GM19395 (cell line): ENCODE measurements at regions not wholly inside any gene's neighbourhood (a gene's known extent, or its start where the extent isn't known, plus 50 kb on each side); places are given as distances from the start of the nearest gene placed in this dataset.

Experiments
- ATAC-seq: cut with Tn5 transposase; IDR thresholded peaks from one replicate; pipeline ENCODE4 v1.9.1; 2021; ENCODE audit warnings: mild to moderate bottlenecking, moderate library complexity; ENCODE audit not compliant: unreplicated experiment

DNA sequence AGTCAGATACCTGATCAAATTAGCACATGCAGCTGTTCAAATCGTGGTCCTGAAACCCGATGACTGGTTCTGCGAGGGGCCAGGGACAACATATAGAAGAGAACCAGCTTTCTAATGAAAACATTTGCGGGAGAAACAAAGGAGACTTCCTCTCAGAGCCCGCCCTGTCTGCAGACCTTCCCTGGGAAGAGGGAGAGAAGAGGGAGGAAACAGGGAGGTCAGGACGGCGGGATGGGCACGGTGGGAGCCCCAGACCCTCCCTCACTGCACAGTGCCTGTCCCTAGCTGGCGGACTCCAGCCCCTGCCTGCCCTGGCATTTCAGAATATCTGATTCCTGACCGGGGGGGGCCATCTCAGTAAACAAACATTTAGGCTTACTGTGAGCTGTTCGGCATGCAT is 317.3 kb downstream of the FOXL1 start:
- no peak for ATAC-seq

GRCh38 chr16:86896976-86897375 is 318.6 kb downstream of the FOXL1 start:
- no peak for ATAC-seq

DNA sequence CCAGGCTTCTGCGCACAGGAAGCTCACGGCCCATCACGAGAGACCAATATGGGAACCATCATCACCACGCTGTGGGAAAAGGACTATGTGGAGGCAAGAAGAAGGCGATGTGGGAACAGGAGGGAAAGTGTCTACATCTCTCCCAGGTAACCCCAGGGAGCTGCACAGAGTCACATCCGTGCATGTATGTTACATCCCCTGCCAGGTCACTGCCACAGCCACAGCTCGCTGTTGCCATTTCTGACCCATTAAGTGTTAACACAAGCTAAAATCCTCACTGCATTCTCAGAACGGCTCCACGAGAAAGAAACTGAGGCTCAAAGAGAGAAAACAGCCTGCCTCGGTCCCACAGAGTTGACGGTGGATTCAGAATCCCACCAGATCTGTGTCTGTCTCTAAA is 319.1 kb downstream of the FOXL1 start:
- ATAC-seq, result no peak

DNA sequence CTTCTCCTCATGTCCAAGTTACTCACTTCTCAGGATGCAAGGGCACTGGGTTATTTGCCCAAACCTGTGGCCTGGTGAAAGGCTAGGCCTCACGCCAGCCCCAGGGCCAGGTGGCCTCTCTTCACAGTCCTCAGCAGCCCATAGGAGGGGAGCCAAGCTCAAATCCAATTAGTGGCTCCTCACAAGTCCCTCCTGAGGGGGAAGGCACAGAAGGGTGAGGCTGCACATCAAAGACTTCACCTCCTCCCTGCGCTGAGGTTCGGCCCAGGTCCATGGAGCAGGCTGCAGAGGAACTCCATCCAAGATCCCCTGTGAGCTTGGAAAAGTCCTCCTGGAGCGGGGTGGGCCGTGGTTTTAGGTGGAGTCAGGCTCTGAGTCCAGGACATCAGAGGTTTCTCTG is 320.0 kb downstream of the FOXL1 start:
- no peak for ATAC-seq

DNA sequence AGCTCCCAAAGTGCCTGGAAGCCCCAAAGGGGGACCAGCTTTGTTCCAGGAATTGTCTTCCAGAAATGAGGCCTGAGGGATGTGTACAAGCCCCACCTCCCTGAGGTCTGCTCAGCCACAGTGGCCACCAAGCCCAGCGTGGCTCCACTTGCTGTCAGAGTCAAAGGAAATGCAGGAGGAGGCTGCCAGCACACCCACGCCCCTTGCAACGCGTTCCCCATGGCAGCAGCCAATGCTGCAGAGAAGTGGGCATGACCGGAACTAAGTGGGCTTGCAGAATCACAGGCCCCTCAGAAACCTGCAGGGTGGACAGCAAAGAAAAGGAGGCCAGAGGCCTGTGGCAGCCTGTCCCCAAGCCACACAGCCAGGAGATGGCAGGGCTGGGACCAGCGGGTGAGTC is 320.8 kb downstream of the FOXL1 start:
- no peak for ATAC-seq

GRCh38 chr16:86899757-86900156 is 321.4 kb downstream of the FOXL1 start:
- no peak for ATAC-seq

DNA sequence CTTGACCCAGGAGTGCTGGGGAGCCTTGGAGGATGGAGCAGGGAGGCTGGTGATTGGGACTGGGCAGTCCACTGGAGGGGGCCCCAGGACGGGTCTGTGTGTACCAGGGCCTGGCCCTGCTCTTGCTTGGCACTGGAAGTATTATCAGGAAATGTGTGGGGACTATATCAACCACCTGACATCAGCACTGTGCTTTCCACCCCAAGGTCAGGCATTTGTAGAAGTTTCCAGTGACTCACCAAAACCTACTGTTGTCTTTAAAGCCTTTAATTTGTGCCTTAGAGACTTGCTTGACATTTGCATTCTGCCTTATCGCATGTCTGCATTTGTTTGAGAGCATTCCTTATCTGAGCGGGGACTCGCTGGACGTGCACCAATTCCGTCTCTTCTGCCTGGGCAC is 323.1 kb downstream of the FOXL1 start:
- no peak for ATAC-seq

GRCh38 chr16:86902656-86903001 is 324.3 kb downstream of the FOXL1 start:
- no peak for ATAC-seq

GRCh38 chr16:86903068-86903467 is 324.7 kb downstream of the FOXL1 start:
- ATAC-seq, result no peak

DNA sequence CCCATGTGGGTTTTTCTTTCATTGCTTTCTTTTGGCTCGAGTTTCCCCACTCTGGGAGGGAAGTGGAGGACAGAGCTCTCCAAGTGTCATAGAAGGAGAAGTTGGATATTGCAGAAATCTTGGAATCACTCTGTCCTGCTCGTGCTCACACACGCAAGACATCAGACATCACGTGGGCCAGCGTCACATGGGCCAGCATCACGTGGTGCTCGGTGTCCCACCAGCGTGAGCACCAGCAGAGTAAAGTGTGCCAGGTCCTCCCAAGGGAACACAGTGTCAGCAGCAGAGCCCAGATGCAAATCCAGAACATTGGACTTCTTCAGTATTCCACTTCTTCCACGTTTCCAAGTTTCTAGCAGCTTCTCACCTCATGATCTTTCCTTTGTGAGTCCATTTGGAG is 327.0 kb downstream of the FOXL1 start:
- no peak for ATAC-seq

- ATAC-seq, result no peak
These were observed 328.3 kb downstream of the FOXL1 start for GRCh38 chr16:86906623-86907022.

- no peak for ATAC-seq
These were observed 331.2 kb downstream of the FOXL1 start for GRCh38 chr16:86909359-86910160.

DNA sequence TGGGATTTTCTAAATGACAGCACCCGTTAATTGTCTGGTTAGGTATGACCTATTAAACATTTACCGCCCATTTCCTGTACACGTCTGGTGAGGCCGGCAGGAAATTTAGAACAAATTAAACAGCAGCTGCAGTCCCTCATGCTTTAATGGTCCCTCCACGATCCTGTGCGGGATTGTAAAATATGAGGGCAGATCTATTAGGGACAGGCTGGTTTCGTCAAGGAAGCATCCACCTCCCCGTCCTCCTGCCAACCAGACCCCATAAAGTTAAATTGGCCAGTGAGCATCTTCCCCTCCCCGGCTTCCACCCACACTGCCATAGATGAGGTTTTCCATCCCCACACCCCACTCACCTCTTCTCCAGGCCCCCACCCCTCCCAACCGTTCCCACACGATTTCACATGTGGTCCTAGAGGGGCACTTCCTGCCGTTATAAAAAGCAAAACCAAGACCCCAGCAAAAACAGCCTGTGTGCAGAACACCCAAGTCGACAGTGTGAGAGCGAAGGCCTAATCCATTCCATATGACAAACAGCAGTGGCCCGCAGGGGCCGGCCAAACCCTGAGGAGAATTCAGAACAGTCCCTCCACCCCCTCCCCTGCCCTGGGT is 331.9 kb downstream of the FOXL1 start:
- no peak for ATAC-seq

GRCh38 chr16:86911437-86911958 is 333.1 kb downstream of the FOXL1 start:
- ATAC-seq, result no peak

DNA sequence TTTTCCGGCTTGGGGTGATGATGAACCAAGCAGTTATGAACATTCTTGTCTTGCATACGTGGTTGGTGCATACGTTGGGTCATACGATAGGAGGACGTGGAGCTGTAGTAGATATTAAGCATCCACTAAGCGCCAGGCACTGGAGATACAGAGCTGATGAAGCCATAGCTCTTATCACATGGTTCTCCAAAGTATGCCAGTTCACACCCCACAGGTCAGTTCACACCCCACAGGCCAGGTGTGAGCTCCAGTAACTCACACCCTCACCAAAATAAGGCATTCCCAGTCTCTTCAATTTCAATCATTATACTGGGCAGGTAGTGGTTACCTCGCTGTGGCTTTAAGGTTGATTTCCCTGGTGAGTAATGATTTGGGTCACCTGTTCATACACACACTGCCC is 335.5 kb downstream of the FOXL1 start:
- ATAC-seq, result no peak

DNA sequence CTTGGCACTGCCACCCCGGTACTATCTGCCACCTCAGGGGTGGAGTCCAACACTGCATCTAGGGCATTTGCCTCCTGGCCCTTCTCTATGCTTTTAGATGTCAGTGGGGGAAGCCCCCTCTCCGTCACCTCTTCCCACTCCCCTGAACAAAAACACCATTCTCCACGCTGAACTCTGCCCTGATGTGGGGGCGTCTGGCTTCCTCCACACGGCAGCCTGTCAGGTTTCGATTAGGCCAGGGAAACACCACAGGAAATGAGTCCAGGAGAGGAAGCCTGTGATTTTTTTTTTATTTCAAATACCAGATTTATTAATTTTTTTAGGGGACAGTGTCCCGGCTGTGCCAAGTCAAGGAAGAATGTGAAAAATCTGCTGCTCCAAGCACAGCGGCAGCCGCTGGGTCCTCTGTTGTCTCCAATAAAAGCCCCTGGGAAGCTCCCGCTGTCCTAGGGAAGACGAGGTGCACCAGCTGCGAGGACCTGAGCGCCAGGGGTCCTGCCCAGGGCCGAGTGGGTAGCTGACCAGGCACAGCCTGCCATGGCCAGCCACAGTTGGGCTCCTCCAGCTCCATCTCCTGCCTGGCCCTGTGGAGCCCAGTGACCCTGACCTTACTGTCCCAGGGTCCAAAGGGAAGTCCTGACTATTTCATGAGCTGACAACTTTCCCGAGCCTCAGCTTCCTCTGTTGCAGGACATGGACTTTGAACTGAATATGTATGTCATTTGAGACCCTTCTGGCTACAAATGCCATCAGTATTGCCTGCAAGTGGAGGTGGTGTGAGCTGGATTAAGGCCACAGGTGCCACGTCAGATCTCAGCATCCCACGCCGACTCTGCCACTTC is 336.7 kb downstream of the FOXL1 start:
- no peak for ATAC-seq

DNA sequence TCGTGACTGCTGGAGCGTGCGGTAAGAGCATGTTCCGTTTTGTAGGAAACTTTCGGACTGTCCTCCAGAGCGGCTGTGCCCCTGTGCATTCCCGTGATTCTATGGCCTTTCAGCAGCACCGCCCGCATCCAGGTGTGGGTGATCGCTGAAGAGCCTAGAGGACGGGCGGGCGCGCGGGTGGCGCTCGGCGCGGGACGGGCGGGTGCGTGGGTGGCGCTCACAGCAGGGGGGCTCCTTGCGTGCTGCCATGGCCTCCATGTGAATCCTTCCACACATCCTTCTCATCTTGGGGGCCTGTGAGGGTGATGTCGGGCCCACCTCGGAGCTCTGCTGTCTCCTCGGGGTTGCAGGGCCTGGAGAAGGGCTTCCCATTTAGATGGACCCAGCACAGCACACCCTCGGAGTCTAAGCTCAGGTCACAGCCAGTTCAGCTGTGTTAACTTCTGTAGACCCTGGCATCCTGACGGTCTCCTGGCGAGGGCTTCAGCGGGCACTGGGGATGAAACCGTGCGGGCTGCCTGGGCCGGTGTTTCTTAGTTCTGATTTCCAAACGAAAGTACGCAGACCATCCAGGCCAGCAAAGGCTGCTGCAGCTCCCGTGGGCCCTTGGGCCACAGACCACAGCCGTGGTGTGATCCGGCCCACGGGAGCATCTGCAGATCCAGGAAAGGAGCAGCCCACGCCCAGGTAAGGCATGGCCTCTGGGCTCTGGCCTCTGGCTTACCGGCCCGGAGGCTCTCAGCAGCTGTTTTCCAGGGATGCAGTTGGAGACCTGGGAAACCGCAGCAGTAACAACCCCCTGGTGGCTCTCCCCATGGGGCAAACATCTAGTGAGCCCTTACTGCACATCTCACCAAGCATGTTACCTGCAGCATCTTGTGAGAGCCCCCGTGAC is 339.4 kb downstream of the FOXL1 start:
- ATAC-seq, result no peak

DNA sequence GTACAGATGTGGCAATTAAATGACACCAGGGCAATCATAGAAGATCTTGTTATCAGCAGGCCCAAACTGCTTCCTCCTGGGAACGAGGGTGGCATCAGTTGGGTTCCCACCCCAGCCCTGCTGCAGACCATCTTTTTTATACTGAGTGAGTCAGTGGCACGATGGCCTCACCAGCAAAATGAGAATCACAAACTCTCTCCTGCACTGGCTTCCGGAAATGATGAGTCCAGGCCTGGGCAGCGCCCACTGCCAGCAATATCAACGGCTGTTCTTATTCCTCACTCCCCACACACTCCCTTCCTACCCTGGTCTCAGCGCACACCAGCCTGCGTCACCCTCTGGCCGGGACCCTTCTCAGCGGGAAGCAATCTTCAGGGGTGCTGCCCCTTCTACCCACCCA is 340.3 kb downstream of the FOXL1 start:
- no peak for ATAC-seq

DNA sequence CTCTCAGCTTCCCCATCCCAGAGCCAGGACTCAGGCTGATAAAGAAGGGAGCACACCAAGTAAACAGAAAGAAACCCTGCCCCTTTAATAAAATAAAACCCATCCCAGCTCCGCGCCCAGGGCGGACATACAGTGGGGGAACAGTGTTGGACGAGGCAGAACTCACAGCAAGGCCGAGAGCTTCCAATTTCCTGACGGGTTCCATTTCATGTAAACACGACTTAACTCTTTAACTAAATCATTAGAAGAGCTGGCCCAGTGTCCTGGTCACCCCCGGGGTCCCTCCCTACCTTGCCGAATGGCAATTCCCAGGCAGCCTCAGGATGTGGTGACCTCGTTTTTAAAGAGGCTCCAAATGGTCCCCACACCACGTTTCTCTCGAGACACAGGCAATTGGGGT is 340.7 kb downstream of the FOXL1 start:
- ATAC-seq, result no peak

- ATAC-seq, result no peak
These were observed 341.4 kb downstream of the FOXL1 start for GRCh38 chr16:86919578-86920305.
